C4-2B (cell line): ENCODE measurements at regions not wholly inside any gene's neighbourhood (a gene's known extent, or its start where the extent isn't known, plus 50 kb on each side); places are given as distances from the start of the nearest gene placed in this dataset.
"Not testable (repeated sequence)": the region's sequence is repeated elsewhere in the genome, so short reads cannot be mapped to it uniquely, and the experiment has no call there.

ENCODE experiments used
- H3K27ac ChIP-seq: fragments of 450-650 bp; 2 replicates; pipeline ENCODE4 v1.5.1; 2017
- CTCF ChIP-seq: fragments of 450-650 bp; conservative IDR thresholded peaks from 2 replicates; pipeline ENCODE4 v1.5.1; 2017; ENCODE audit warnings: mild to moderate bottlenecking
- ZFX ChIP-seq: fragments of 450-650 bp; IDR thresholded peaks from 2 replicates; pipeline ENCODE4 v1.6.1; 2017

- H3K27ac ChIP-seq, result no peak overlapping the region
- TF ChIP-seq ZFX (no peak), CTCF (no peak)
Measured at GRCh38 chr5:7105358-7105757, 290.6 kb upstream of the ADCY2 start.

- no peak overlapping the region for H3K27ac ChIP-seq
- TF ChIP-seq CTCF (no peak), ZFX (no peak)
Measured at GRCh38 chr5:7117961-7118360, 278.0 kb upstream of the ADCY2 start.

- no peak for TF ChIP-seq CTCF
- TF ChIP-seq ZFX, result no peak
- no peak overlapping the region for H3K27ac ChIP-seq
Measured at GRCh38 chr5:7131680-7132079, 264.3 kb upstream of the ADCY2 start.

- no peak overlapping the region for H3K27ac ChIP-seq
- no peak for TF ChIP-seq CTCF
- no peak for TF ChIP-seq ZFX
Measured at GRCh38 chr5:7146886-7147285, 249.1 kb upstream of the ADCY2 start.

GRCh38 chr5:7157083-7157482, 238.9 kb upstream of the ADCY2 start:
- H3K27ac ChIP-seq, result no peak overlapping the region
- TF ChIP-seq ZFX (no peak), CTCF (no peak)

- no peak overlapping the region for H3K27ac ChIP-seq
- no peak for TF ChIP-seq CTCF
- TF ChIP-seq ZFX, result no peak
Measured at GRCh38 chr5:7169240-7169878, 226.6 kb upstream of the ADCY2 start.

GRCh38 chr5:7170785-7171184, 225.2 kb upstream of the ADCY2 start:
- not testable (repeated sequence) for H3K27ac ChIP-seq

GRCh38 chr5:7179364-7179763, 216.6 kb upstream of the ADCY2 start:
- TF ChIP-seq CTCF (no peak), ZFX (no peak)
- no peak overlapping the region for H3K27ac ChIP-seq
